DMS79 treated with DMSO at 0.1 percent for 48 hours (cell line): ENCODE measurements at regions not wholly inside any gene's neighbourhood (a gene's known extent, or its start where the extent isn't known, plus 50 kb on each side); places are given as distances from the start of the nearest gene placed in this dataset.
"Not testable (repeated sequence)": the region's sequence is repeated elsewhere in the genome, so short reads cannot be mapped to it uniquely, and the experiment has no call there.

Experiments used
- DNase-seq: peaks from one replicate; lab custom pipeline; 2025; lab: John Stamatoyannopoulos, UW

- DNase-seq, result no peak
These were observed 115.0 kb upstream of the EPB41L4A start for GRCh38 chr5:112534067-112534583.

- DNase-seq, result no peak
These were observed 115.7 kb upstream of the EPB41L4A start for GRCh38 chr5:112534611-112535255.

GRCh38 chr5:112535356-112535755 lies 116.3 kb upstream of the EPB41L4A start:
- no peak for DNase-seq

GRCh38 chr5:112544558-112544957 lies 125.5 kb upstream of the EPB41L4A start:
- DNase-seq, result not testable (repeated sequence)

- no peak for DNase-seq
These were observed 128.0 kb upstream of the EPB41L4A start for GRCh38 chr5:112546946-112547592.

- DNase-seq, result no peak
These were observed 129.3 kb upstream of the EPB41L4A start for GRCh38 chr5:112548246-112548881.

- DNase-seq, result no peak
These were observed 130.1 kb upstream of the EPB41L4A start for GRCh38 chr5:112549127-112549526.

- DNase-seq, result no peak
These were observed 130.6 kb upstream of the EPB41L4A start for GRCh38 chr5:112549605-112550166.

- peak; percentile 68 for DNase-seq
These were observed 132.4 kb upstream of the EPB41L4A start for GRCh38 chr5:112551419-112552032.

- DNase-seq, result no peak
These were observed 133.1 kb upstream of the EPB41L4A start for GRCh38 chr5:112552216-112552615.

GRCh38 chr5:112552791-112553190 lies 133.7 kb upstream of the EPB41L4A start:
- DNase-seq, result no peak

GRCh38 chr5:112554101-112554977 lies 135.3 kb upstream of the EPB41L4A start:
- DNase-seq, result no peak

- no peak for DNase-seq
These were observed 136.1 kb upstream of the EPB41L4A start for GRCh38 chr5:112555197-112555596.

GRCh38 chr5:112555691-112556090 lies 136.6 kb upstream of the EPB41L4A start:
- DNase-seq, result no peak

- DNase-seq, result peak; percentile 77
These were observed 140.4 kb upstream of the EPB41L4A start for GRCh38 chr5:112559501-112559900.

GRCh38 chr5:112560371-112560770 lies 141.3 kb upstream of the EPB41L4A start:
- no peak for DNase-seq

GRCh38 chr5:112563169-112563826 lies 144.2 kb upstream of the EPB41L4A start:
- no peak for DNase-seq

GRCh38 chr5:112566251-112566650 lies 147.2 kb upstream of the EPB41L4A start:
- no peak for DNase-seq

- DNase-seq, result no peak
These were observed 150.5 kb upstream of the EPB41L4A start for GRCh38 chr5:112569596-112569995.

GRCh38 chr5:112570708-112571444 lies 151.8 kb upstream of the EPB41L4A start:
- no peak for DNase-seq
